Stimulated activated CD4-positive, alpha-beta T cell treated with anti-CD3 and anti-CD28 coated beads, Interleukin-1b, Interleukin-23, amount 100 ng/mL, for 48 hours (primary cell): ENCODE measurements at regions not wholly inside any gene's neighbourhood (a gene's known extent, or its start where the extent isn't known, plus 50 kb on each side); places are given as distances from the start of the nearest gene placed in this dataset.
"Not testable (repeated sequence)": the region's sequence is repeated elsewhere in the genome, so short reads cannot be mapped to it uniquely, and the experiment has no call there.

Source experiments
- DNase-seq: peaks from one replicate; pipeline ENCODE4 v3.0.0-alpha.2; 2020

DNA sequence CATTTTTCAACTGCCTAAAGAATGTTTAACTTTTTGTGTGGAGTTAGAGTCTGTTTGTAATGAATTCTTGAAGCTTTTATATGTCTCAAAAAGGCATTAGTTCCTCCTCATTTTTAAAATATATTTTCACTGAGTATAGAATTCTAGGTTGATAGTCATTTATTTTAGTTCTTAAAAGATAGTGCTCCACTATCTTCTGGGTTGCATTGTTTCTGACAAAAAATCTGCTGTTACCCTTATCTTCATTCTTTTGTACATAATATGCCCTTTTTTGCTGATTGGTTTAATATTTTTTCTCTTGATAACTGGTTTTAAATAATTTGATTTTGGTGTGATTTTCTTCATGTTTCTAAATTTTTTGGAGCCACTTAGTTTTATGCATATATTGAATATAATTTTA lies 754.7 kb upstream of the GYPC start:
- no peak for DNase-seq

DNA sequence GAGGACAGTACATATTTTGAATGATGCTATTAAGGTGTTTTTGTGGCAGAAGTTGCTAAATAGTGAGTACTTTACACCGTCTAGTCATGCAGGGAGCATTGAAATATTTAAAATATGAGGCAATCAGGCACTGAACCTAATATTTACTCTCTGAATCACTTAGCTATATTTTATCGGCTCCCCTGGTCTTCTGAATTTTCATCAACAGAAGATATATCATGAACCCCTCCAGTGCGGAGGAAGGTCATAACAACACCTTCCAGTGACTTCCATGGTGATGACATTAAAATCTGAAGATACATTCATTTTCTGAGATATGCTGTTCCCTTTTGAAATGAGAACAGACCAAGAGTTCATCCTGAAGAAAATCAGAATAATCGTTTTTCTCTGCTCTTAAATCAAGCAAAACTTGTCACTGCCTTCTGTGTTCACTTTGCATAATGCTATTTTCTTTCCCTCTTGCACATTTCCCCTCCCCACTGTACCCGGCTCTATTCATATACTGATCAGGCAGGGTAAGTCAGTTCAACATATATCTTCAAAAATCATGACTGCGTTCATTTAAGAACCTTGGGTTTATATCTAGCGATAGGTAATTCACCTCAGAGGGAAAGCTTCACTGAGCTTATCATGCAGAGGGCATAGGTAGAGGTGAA lies 729.9 kb upstream of the GYPC start:
- DNase-seq = no peak

DNA sequence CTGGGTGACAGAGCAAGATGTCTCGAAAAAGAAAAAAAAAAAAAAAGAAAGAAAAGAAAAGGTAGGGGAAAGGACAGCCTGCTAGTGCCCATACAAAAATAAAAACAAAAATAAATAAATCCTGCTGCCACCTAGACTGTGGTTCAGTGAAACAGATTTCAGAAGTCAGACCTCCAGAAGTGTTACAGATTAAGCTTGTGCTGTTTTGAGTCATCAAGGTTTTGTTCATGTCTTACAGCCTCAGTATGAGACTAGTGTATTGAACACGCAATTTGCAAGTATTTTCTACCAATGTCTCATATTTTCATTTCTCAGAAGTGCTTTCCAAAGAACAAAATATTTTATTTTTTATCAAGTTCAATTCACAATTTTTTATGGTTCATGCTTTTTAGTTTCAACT lies 720.4 kb upstream of the GYPC start:
- DNase-seq = no peak

DNA sequence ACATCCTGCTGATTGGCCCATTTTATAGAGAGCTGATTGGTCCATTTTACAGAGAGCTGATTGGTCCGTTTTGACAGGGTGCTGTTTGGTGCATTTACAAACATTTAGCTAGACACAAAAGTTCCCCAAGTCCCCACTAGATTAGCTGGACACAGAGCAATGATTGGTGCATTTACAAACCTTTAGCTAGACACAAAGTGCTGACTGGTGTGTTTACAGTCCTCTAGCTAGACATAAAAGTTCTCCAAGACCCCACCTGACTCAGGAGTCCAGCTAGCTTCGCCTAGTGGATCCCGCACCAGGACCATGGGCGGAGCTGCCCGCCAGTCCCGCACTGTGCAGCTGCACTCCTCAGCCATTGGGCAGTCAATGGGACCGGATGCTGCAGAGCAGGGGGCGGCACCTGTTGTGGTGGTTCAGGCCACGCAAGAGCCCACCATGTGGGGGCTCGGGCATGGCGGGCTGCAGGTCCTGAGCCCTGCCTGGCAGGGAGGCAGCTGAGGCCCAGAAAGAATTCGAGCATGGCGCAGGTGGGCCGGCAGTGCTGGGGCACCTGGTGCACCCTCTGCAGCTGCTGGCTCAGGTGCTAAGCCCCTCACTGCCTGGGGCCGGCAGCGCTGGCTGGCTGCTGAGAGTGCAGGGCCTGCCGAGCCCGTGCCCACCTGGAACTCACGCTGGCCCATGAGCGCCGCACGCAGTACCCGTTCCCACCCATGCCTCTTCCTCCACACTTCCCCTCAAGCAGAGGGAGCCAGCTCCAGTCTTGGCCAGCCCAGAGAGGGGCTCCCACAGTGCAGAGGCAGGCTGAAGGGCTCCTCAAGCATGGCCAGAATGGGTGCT lies 713.2 kb upstream of the GYPC start:
- no peak for DNase-seq

DNA sequence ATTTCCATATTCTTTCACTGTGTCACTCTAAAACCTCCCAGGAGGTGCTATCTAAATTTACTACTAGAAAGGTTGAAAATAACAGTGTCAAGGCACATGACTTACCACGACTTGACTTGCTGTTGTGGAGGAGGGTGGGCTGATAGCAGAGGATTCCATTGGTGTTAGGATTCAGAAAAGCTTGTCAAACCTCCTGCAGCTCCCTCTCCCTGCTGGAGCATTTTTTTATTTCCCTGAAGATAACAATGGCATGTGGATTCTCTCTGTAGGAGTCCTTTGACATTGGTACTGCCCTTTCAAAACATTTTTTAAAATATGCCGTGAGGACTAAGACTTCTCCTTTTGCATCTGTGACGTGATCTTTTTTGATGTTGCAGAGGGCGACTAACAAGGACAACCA lies 696.9 kb upstream of the GYPC start:
- DNase-seq = no peak

DNA sequence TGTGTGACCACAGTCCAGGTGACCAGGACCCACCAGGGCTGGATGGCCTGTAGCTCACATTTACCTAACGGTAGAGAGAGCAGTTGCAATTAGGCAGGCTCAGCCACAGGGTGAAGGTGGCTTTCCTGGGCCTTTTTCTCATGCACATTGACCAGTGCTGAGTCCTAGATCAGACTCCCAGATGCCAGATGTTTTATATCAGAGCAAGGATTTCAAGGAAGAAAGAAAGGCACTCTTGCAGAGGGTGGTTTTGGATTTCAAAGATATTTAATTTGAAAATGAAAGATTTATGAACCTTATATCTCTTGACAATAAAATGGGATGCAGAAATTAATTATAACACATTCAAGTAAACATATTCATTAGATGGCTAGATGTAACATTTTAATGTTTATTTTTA lies 694.2 kb upstream of the GYPC start:
- no peak for DNase-seq

DNA sequence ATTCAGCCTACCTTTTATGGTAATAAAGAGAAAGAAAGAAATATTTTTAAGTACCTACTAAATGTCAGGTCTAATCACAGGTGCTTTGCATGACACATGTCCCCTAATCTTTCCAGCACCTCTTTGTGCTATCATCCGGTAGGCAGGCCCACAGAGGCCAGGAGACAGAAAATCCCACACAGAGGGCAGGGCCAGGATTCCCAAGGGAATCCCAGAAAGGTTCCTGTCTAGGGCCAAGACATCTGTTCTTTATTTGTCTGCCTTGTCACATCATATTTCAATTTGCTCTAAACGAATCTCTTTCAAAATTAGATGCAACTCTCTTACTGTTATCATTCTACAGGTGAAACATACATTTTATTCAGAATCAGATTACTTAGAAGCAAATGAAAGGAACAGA lies 676.1 kb upstream of the GYPC start:
- DNase-seq = no peak

DNA sequence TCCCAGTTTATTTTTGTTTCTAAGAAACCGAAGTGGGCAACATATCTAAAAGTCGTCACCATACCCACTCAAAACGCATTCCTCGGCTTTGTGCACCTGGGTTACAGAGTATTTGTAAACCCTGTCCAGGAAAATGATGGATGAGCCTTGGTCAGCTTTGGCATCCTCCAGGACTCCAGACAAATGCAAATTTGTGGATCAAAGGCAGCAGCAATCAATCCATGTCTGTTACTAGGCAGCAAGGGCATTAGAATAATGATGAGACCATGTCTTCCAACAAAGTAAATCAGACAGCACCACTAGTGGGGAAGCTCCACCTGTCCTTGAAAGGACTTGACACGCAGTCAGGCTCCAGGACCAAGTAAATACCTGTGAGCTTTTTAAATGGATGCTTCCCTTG lies 672.6 kb upstream of the GYPC start:
- DNase-seq = no peak

DNA sequence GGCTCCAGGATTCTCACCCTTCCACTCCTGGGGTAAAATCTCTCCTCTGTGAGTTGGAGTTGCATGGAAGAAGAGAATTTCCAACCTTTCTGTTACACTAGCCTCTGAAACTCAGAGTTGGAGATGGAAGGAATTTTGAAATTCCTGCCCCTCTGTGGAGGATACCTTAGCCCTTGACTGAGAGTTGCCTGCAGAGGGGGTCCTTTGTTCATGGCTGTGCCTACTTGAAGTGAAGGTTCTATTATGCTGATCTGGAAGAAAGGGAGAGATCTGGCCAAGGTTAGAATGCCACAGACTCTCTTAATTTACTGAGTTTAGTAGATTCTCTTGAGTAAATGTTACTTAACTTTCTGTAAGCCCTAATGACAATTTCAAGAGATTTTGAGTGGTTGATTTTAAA lies 626.6 kb upstream of the GYPC start:
- no peak for DNase-seq

DNA sequence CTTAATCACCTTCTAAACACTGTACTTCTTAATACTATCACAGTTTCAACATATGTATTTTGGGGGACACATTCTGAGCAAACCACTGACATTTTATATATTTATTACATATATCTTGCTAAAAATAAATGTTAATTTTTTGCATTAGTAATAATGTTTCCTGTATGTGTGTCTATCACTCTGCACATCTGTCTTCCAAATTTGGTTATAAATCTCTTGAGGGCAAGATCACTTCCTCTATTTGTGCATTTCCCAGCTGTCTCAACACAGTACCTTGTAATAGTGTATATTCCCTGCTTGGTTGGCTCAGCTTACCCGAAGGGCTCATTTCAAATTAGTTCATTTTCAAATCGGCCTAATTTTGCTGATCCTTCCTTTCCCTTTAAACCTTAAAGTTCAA lies 617.1 kb upstream of the GYPC start:
- DNase-seq = no peak

DNA sequence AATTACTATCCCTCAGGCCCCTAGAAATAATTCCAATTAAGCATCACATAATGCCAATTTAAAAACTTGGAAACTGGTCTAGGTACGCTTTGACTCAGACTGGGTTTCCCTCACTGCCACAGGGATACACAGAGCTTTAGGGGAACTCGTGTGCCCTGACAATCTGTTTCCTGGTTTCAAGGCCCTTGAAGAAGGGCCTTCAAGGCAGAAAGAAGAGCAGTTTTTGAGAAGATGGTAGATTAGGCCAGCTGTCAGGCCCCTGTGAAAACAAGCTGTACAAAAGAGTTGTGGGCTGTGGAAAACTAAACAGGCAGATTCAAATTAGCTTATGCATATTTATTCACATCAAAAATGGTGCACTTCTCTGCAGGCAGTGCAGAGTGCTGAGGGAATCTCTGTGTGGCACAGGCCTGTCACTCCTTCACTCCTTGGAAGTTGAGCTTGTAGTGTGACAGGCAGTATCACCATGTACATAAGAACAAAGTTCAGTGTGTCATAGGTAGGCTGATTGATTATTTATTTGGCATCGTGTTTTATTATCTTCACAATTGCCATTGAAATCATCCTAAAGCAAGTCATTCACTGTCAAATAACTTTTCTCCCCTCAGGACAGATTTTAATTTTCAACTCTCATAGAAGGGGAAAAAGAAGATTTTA lies 614.4 kb upstream of the GYPC start:
- no peak for DNase-seq

DNA sequence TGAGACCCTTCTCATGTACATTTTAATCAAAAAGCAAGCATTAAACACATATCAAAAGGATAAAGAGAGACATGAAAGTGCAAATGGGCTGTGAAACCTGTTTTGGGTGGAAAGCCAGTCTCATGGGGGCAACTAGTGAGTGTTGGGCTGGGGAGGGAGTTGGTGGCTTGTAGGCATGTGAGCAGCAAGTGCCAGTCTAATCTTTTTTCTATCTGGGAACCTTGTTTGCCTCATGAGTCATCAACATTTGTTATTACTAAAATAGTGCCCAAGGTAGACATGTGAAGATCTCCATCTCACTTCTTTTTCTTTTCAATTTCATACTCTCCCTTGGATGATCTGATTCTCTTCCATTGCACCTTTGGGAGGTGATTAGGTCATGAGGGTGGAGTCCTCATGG lies 613.9 kb upstream of the GYPC start:
- no peak for DNase-seq

DNA sequence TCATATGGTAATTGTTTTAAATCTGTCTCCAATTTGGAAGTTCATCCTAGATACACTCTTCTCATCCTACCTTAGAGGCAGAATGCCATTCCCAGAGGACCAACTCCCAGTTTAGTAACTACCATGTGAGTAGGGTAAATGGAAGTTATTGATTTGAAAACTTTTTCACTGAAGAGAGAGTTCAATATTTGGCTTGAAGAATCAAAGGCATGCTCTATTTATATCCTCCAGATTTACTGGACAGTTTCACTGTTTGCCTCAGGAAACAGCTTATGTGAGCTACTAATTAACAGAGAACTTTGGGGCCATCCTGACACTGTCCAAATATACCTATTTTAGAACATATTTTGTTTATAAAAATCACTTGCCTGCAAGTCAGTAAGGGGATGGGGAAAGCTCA lies 607.2 kb upstream of the GYPC start:
- DNase-seq = no peak

DNA sequence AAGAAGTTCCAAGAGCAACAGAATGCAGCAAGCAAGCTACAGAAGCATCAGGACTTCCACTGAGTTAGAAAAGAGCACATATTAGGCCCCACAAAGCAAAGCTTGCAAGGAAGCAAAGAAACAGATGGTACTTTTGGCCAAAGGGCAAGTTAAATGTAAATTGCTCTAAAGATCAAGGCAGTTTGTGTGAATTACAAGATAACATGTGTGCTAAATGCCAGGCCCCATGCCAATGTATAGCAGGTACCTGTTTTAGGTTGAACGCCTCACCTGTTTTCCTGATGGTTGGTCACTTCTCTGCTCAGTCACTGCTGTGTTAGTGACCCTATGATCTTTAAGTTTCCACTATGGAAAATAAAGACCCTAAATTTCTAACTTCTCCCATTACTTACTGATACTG lies 606.5 kb upstream of the GYPC start:
- no peak for DNase-seq

DNA sequence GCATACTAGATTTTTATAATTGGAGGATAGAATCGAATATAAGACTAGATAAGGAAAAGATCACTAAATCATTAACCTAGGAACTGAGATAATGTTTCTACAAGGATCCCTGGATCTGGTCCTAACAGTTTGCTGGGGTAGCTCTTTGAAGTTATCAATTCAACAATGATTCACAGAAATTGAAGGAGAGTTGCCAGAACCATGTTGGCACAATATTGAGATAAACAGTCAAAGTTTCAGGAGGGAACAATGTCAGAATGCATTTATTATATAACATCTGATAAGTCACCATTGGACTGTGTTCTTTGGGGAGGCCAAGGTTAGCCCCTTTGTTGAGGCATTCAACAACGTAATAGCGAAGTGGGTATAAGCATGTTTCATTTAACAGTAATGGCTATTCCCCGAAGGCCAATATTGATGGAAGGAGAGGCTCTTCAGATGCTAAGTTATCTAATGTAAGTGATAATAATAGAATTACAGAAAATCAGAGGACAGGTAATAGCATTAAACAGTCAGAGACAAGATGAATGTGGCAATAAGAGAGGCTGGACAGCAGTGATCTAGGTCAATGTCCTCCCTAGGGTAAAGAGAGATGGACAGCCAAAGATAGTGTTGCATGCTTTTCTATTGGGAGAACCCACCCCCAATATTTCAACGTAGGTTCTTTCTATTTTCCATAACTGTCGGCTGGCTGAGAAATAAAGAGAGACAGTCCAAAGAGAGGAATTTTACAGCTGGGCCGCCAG lies 604.8 kb upstream of the GYPC start:
- DNase-seq = no peak

DNA sequence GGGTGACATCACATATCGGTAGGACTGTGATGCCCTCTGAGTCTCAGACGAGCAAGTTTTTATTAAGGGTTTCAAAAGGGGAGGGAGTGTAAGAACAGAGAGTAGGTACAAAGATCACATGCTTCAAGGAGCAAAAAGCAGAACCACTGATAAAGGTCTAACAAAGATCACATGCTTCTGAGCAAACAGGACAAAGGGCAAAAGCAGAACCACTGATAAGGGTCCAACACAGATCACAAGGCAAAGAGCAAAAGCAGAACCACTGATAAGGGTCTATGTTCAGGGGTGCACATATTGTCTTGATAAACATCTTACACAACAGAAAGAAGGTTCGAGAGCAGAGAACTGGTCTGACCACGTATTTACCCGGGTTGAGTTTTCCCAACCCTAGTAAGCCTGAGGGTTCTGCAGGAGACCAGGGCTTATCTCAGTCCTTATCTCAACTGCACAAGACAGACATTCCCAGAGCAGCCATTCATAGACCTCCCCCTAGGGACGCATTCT lies 604.2 kb upstream of the GYPC start:
- not testable (repeated sequence) for DNase-seq

DNA sequence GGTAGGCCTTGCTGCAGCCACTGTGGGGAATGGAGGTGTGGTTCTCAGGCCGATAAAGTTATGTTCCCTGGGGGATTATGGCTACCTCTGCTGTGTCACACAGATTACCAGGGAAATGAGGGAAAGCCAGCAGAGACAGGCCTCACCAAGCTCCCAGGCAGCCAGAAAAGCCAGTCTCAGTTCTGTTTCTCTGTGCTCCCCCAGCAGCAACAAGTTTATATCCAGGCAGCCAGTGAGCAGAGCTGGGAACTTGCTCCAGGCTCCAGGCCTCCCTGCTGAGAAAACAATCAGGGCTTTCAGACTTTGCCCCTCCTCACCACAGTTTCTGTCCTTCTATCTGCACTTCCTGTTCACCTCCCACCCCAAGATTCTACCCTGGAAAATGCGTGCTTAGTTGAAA lies 596.6 kb upstream of the GYPC start:
- DNase-seq = no peak

DNA sequence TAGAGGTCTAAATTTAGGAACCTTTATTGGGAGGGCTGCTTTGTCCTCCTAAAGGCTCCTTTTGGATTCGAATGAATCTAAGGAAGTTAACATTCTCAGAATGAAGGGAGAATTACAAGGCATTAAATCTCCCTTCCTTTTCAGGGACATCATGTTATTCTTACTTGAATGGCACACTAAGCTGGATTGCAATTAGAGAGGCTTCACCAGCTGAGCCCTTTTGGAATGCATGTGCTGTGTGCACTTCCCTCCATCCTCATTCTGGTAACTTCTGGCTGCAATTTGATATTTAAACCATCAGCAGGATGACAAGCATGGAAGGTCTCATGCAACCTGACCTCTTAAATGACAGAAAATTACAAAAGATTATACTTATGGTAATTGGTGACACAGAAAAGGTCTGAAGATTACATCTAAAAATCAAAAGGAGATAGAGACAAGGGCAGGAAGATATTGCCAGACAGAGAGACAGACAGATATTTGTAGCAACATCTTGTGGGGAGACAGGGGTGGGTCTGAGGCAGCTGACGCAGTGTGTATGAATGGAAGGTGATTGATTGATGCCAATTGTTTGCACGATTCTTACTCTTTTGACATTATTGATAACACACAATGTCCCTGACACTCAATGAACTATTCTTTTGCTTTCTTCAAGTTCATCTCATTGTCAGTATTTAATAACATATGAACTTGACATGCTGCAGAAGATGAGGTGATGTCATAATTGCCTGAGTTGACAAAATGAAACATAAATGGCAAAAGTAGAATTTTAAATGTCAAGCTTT lies 570.8 kb upstream of the GYPC start:
- no peak for DNase-seq

DNA sequence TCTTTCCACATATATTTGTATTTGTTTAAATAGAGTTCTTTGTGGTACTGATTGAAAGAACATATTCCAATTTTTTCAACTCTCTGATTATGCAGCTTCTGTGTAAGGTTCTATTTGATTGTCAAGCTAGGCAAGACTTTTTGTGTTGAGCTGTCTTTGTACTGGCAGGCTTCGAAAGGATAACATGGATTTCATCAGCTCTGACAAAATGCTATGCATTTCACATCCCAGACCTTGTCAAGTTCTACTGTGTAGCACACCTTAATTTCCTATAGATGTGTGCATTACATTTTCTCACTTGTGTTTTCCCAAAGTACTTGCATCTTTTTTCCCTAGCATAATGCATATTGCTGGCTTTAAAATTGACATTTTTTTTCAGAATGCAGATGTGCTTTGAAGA lies 555.0 kb upstream of the GYPC start:
- DNase-seq = no peak

DNA sequence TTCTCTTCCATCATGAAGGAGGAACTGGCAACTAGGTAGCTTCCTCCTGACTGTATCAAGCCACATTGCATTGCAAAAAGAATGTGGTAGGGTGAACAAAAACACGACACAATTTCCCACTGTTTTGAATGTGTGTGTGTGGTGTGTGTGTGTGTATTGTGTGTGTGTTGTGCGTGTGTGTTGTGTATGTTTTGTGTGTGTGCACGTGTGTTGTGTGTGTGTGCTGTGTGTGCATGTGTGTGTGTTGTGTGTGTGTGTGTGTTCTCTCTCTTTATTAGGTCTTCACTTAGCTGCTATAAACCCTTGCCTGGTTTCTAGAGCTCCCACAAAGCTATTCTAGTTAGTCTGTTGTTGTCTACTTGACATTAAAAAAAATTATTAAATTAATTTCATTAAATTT lies 550.0 kb upstream of the GYPC start:
- DNase-seq = no peak

DNA sequence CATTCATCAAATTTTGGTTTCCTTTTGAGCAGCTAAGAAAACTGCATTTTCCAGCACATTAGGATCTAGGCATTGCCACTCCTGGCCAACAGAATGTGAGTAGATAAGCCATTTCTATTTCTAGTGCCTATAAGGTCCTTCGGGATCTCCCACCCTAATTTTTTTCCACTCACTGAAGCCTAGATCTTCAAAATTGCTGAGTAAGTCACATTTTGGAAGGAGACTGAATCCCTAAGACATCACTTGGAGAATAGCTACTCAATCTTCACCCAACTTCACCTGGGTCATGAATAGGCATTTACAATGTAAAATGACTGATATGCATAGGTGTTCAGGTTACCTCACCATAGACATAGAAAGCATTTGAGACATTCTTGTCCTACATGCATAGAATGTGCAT lies 548.1 kb upstream of the GYPC start:
- no peak for DNase-seq

DNA sequence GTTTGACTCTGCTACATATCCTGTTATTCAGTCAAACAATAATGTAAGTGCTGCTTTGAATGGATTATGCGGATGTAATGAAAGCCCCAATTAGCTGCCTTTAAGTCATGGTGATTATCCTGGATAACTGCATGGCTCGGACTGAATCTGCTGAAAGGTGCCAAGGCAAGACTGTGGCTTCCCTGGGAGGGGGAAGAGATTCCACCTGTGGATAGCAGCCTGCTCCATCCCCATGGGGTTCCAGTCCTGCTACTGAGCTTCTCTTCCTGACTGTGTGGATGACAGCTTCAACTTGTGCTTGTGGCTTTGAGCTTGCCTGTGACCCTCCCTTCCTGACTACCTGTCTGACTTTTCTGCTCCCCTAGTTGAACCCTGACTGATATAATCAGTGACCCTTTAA lies 540.0 kb upstream of the GYPC start:
- DNase-seq = no peak

DNA sequence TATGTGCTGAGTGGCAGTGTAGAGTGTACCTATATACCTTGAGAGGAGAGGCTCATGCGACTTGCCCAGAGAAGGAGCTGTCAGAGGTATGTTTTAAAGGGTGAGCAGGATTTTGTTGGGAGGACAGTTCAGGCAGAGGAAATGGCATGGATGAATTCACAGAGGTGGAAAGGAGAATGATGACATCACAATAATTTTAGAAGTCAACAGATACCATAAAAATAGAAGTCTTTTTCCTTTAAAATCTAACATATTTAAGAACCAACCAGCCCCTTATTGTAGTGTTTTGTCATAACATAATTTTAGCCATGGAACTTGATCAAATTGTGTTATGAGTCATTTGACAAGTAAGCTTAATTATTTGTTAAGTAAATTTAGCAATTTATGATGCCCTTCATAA lies 538.1 kb upstream of the GYPC start:
- DNase-seq = no peak
